Activated CD4-positive, alpha-beta memory T cell treated with anti-CD3 and anti-CD28 coated beads for 36 hours (primary cell): ENCODE measurements at regions not wholly inside any gene's neighbourhood (a gene's known extent, or its start where the extent isn't known, plus 50 kb on each side); places are given as distances from the start of the nearest gene placed in this dataset.
"Not testable (repeated sequence)": the region's sequence is repeated elsewhere in the genome, so short reads cannot be mapped to it uniquely, and the experiment has no call there.

Source experiments
- CTCF ChIA-PET: fragments of 350-600 bp; sonication (Branson Sonifier 250); formaldehyde crosslinking; loops from one replicate; lab custom pipeline; 2021; ENCODE audit warnings: antibody characterized with exemption, inconsistent platforms; lab: Charles Lee
- POLR2A ChIA-PET: fragments of 350-600 bp; sonication (Branson Sonifier 250); formaldehyde crosslinking; loops from one replicate; lab custom pipeline; 2021; ENCODE audit warnings: antibody characterized with exemption; lab: Charles Lee
- DNase-seq: peaks from one replicate; pipeline ENCODE4 v3.0.0-alpha.2; 2020
- H3K27ac Mint-ChIP-seq: one replicate; pipeline ENCODE4 v1.8.0; 2021; ENCODE audit warnings: mixed read lengths
- H3K27me3 Mint-ChIP-seq: one replicate; pipeline ENCODE4 v1.8.0; 2021; ENCODE audit warnings: mixed read lengths
- H3K36me3 Mint-ChIP-seq: one replicate; pipeline ENCODE4 v1.8.0; 2021; ENCODE audit warnings: mixed read lengths
- H3K4me1 Mint-ChIP-seq: one replicate; pipeline ENCODE4 v1.8.0; 2021; ENCODE audit warnings: low read depth, mixed read lengths
- H3K4me3 Mint-ChIP-seq: one replicate; pipeline ENCODE4 v1.8.0; 2021; ENCODE audit warnings: mild to moderate bottlenecking, mixed read lengths
- H3K9me3 Mint-ChIP-seq: one replicate; pipeline ENCODE4 v1.8.0; 2021; ENCODE audit warnings: mixed read lengths
- intact Hi-C: fragments of 100-400 bp; cut with micrococcal nuclease; formaldehyde crosslinking; loops from one replicate; pipeline ENCODE4 v1.15.1; 2023

DNA sequence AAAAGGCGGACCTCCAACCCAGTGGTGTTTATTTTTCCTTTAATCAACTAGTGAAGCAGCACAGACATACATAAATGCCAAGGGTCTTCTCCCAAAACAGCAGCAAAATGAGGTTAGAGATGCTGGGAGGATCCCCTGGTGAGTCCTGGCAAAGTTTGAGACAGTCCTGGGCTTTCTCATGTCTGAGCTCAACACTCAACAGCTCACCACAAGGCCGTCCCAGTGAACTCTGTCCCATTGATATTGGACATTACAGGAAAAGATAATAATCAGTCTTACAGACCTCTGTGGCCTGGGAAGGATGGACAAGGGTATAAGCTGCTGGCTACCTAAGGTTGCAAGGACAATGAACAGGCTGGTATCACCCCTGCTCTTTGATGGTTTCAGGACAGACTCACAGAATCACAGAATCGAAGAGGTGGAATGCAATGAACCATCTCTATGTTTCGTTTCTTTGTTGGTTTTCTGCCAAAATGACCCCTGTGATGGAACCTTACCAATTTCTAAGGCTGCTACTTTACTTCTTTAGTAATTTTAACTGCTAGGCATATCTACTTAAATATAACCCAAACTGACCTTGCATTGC, 551.8 kb downstream of the RAB28 start:
- H3K36me3 Mint-ChIP-seq: no peaks in the 10 kb centered on the region
- DNase-seq: no peak
- ChIA-PET POLR2A (no interaction called here), CTCF (no interaction called here)
- intact Hi-C loops: no loop called here
- no peak overlapping the region for H3K4me3 Mint-ChIP-seq
- no peaks in the 10 kb centered on the region for H3K27me3 Mint-ChIP-seq
- no peak overlapping the region for H3K27ac Mint-ChIP-seq
- H3K4me1 Mint-ChIP-seq: no peaks in the 10 kb centered on the region
- H3K9me3 Mint-ChIP-seq: no peaks in the 10 kb centered on the region

DNA sequence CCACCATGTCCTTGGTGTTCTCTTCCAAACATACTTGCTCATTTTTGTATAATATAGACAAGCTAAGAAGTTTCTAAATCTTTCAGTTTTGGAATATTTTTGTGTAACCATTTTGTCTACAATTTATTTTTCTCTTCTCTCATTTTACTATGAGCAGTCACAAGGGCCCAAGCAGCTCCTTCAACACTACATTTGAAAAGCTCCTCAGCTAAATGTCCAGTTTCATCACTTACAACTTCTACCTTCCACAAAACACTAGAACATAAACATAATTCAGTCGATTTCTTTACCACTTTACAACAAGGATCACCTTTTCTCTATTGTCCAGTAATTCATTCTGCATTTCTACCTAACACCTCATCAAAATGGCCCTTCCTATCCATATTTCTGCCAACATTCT, 554.4 kb downstream of the RAB28 start:
- Mint-ChIP-seq H3K4me3 (no peak overlapping the region), H3K27me3 (no peaks in the 10 kb centered on the region), H3K9me3 (no peaks in the 10 kb centered on the region), H3K4me1 (no peaks in the 10 kb centered on the region), H3K36me3 (no peaks in the 10 kb centered on the region), H3K27ac (no peak overlapping the region)
- DNase-seq: no peak
- CTCF ChIA-PET: no interaction called here
- intact Hi-C loops: no loop called here
- POLR2A ChIA-PET: no interaction called here

DNA sequence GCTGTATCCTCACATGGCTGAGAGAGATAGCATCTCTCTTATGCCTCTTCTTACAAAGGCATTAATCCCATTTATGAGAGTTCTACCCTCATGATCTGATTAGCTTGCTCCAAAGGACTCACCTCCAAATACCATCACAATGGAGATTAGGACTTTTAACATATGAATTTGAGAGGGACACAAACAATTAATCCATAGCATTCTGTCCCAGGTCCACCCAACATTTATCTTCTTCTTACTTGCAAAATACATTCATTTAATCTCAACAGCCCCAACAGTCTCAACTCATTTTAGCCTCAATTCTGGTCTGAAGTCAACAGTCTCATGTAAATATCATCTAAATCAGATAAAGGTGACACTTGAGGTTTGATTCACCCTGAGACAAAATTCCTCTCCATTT, 555.4 kb downstream of the RAB28 start:
- H3K4me1 Mint-ChIP-seq: no peaks in the 10 kb centered on the region
- CTCF ChIA-PET: no interaction called here

DNA sequence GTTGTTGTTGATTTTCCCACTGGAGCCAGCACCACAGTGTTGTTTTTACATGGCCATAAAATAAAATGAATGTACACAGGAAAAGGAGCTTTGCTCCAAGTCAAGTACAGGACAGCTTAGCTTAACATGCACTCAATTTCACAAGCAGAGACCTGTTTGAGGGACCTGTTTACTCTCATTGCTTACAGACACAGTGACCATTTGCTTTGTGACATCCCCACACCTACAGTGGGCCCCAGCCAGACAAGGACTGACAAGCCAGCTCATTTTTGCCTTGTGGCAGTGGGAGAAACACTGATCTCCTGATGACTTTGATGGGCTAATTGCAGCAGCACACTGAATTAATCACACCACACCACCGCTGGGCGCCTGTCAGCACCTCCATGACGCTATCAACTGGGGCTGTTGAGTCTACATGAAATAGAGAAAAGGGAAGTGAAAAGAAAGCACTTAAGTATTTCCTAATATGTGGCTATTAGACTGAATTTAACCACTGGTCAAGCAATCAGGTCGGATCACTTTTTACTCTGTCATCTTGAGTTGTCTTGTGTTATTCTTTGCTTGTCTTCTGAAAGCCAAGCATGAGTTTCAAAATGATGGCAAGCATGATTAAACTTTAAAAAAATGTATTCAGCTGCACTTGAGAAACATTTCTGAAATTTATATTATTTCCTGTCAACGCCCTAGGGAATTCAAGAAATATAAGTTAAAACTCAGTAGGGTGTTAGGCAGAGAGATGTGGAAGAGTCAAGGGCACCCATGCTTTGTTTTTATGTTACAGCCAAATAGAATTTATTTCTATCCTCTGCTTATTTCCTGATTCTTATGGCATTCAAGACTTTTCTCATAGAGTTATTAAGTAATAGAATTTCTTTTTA, 557.7 kb downstream of the RAB28 start:
- no peaks in the 10 kb centered on the region for H3K27me3 Mint-ChIP-seq
- no peak overlapping the region for H3K27ac Mint-ChIP-seq
- no peaks in the 10 kb centered on the region for H3K9me3 Mint-ChIP-seq
- DNase-seq: no peak
- no peaks in the 10 kb centered on the region for H3K4me1 Mint-ChIP-seq
- no peak overlapping the region for H3K4me3 Mint-ChIP-seq
- CTCF ChIA-PET: no interaction called here
- intact Hi-C loops: no loop called here
- H3K36me3 Mint-ChIP-seq: no peaks in the 10 kb centered on the region
- POLR2A ChIA-PET: no interaction called here

More for the DNA sequence above, 555.4 kb downstream of the RAB28 start:
- Mint-ChIP-seq H3K27ac (no peak overlapping the region), H3K9me3 (no peaks in the 10 kb centered on the region), H3K27me3 (no peaks in the 10 kb centered on the region), H3K36me3 (no peaks in the 10 kb centered on the region), H3K4me3 (no peak overlapping the region)
- no peak for DNase-seq
- intact Hi-C loops: no loop called here
- POLR2A ChIA-PET: no interaction called here

DNA sequence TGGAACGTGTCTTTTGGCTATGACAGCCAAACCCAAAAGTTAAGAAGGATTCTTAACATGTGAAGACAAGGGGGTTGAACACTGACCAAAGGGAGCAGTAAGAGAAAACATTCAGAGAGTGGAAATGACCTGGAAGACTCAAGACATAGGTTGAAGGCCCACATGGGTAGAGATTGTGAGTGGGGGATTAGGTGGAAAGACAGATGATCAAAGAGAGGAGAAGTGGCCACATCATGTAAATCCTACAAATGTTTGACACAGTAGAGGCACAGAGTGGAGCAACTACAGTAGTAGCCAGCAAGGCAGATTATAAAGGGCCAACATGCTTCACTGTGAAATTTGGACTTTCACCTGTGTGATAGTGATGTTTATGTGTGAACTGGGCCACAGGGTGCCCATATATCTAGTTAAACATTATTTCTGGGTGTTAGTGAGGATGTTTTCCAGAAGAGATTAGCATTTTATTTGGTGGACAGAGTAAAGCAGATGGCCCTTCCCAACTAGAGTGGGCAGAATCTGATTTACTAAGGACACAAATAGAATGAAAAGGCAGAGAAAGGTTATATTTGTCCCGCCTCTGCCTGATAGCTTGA, 559.3 kb downstream of the RAB28 start:
- DNase-seq: no peak
- no peaks in the 10 kb centered on the region for H3K4me1 Mint-ChIP-seq
- H3K36me3 Mint-ChIP-seq: no peaks in the 10 kb centered on the region
- ChIA-PET CTCF (no interaction called here), POLR2A (no interaction called here)
- H3K9me3 Mint-ChIP-seq: no peaks in the 10 kb centered on the region
- no peak overlapping the region for H3K27ac Mint-ChIP-seq
- H3K4me3 Mint-ChIP-seq: no peak overlapping the region
- H3K27me3 Mint-ChIP-seq: no peaks in the 10 kb centered on the region
- intact Hi-C loops: no loop called here

DNA sequence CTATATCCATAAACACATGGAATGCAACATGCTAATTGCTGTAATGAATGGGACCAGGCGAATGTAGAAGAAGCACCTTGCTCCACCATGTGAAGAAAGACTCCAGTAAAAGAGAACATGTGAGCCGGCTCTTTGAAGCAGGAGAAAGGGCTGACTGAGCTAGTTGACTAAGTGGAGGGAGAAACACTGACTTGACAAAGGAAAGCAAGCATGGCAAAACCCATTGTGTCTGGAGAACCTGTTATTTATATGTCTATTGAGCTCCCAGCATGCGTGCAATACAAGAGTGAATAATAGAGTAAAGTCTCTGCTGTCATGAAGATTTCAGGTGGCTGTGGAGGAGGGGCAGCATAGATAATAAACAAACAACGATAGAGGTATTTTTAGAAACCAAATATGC, 559.9 kb downstream of the RAB28 start:
- Mint-ChIP-seq H3K36me3 (no peaks in the 10 kb centered on the region), H3K9me3 (no peaks in the 10 kb centered on the region), H3K4me3 (no peak overlapping the region), H3K4me1 (no peaks in the 10 kb centered on the region), H3K27me3 (no peaks in the 10 kb centered on the region), H3K27ac (no peak overlapping the region)
- POLR2A ChIA-PET: no interaction called here
- CTCF ChIA-PET: no interaction called here
- intact Hi-C loops: no loop called here
- no peak for DNase-seq

DNA sequence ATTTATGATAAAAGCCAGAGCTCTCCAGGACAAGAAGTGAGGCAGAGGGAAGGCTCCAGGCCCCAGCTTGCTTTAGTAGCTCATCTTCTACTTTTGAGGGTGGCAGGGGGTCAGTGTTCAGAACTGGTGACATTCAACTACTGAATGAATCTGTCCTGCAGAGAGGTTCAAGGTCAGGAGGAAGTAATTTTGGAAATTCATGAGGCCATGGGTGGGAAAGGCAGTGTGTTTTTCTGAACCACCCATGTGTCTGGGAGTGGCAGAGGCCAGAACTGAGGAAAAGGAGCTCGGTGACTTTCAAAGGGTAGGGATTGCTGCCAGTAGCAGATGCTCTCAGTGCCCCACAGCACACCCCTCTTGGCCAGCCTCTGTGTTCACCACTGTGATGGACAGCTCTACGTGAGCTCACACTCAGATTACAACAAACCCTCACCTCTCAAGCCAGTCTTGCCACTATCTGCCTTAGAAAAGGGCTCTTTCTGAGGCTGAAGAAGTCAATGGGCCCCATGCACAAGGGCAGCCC, 571.2 kb downstream of the RAB28 start:
- Mint-ChIP-seq H3K4me3 (no peak overlapping the region), H3K27ac (no peak overlapping the region), H3K9me3 (peaks cover 20% of the 10 kb centered on the region), H3K27me3 (no peaks in the 10 kb centered on the region), H3K36me3 (no peaks in the 10 kb centered on the region), H3K4me1 (no peaks in the 10 kb centered on the region)
- no peak for DNase-seq
- ChIA-PET CTCF (no interaction called here), POLR2A (no interaction called here)
- intact Hi-C loops: no loop called here

DNA sequence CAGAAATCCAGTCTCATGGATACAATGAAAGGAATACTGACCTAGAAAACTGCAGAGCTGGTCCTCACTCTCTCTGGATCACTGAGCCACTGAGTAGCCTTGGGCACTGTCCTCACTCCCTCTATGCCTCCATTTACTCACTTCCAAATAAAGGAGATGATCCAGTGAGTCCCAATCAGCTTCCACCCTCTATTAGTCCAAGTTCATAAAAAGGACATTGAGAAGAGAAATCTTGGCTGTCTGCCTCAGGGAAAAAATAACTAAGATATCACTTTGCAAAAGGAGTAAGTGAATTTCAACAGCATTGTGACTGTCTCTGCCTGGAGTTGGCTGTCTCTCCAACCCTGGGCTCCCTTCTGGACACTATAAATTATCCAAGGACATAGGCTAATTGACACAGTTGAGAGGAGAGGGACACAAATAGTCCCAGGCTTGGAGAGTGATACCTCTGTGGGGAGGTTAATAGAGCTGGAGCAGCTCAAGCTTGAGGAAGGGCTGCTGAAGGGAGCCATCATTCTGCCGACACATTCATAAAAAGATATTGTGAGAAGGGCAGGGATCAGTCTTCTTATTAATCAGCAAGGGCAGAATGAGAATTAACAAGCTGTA, 572.3 kb downstream of the RAB28 start:
- no peaks in the 10 kb centered on the region for H3K4me1 Mint-ChIP-seq
- peaks cover 20% of the 10 kb centered on the region for H3K9me3 Mint-ChIP-seq

DNA sequence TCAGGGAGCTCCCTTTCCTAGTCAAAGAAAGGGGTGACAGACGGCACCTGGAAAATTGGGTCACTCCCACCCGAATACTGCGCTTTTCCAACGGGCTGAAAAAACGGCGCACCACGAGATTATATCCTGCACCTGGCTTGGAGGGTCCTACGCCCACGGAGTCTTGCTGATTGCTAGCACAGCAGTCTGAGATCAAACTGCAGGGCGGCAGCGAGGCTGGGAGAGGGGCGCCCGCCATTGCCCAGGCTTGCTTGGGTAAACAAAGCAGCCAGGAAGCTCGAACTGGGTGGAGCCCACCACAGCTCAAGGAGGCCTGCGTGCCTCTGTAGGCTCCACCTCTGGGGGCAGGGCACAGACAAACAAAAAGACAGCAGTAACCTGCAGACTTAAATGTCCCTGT, 580.5 kb downstream of the RAB28 start:
- H3K9me3 Mint-ChIP-seq, H3K27me3 Mint-ChIP-seq, POLR2A ChIA-PET, intact Hi-C loops, H3K36me3 Mint-ChIP-seq, CTCF ChIA-PET, H3K27ac Mint-ChIP-seq, DNase-seq, H3K4me3 Mint-ChIP-seq, H3K4me1 Mint-ChIP-seq: not testable (repeated sequence)

More for the DNA sequence above, 572.3 kb downstream of the RAB28 start:
- intact Hi-C loops: no loop called here
- no peak for DNase-seq
- H3K36me3 Mint-ChIP-seq: no peaks in the 10 kb centered on the region
- ChIA-PET POLR2A (no interaction called here), CTCF (no interaction called here)
- no peak overlapping the region for H3K27ac Mint-ChIP-seq
- no peak overlapping the region for H3K4me3 Mint-ChIP-seq
- no peaks in the 10 kb centered on the region for H3K27me3 Mint-ChIP-seq

DNA sequence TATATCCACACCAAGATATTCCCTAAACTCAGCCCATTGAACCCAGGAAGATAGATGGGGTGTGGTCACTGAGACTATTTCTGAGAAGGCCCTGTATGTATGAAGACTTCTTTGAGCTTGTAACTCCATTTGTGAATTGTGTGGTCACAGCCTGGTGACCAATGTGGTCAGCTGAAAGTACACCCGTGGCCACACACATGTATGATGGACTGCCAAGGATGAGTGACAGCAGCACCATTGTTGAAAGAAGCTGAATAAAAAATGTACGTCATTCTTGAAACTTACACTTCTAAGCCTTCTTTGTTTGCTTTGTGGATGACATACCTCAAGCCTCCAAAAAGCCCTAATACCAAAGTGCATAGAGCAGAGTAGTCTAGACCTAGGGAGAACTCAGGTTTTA, 581.4 kb downstream of the RAB28 start:
- ChIA-PET POLR2A (no interaction called here), CTCF (no interaction called here)
- H3K4me1 Mint-ChIP-seq: no peaks in the 10 kb centered on the region
- peaks cover 2% of the 10 kb centered on the region for H3K9me3 Mint-ChIP-seq
- H3K27me3 Mint-ChIP-seq: no peaks in the 10 kb centered on the region
- H3K27ac Mint-ChIP-seq: no peak overlapping the region
- no peaks in the 10 kb centered on the region for H3K36me3 Mint-ChIP-seq
- no peak overlapping the region for H3K4me3 Mint-ChIP-seq
- DNase-seq: no peak
- intact Hi-C loops: no loop called here

DNA sequence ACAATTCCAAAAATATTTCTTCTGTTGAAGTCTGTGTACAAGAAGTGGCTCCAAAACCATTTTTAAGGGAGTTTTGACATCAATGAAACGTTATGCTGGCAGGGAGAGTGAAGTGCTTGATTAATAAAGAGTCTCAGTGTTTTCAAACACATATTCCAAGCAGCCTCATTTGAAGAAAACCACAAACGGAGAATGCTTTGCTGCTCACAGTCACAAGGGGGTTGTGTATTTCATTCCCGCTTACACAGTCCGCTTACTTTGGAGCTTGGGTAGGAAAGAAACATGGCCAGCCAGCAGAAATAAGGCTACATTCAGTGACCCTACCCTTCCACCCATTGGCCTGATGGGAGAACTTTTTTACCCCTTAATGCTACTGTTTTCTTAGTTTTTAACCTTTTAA, 586.2 kb downstream of the RAB28 start:
- ChIA-PET CTCF (no interaction called here), POLR2A (no interaction called here)
- no peak overlapping the region for H3K27ac Mint-ChIP-seq
- no peaks in the 10 kb centered on the region for H3K9me3 Mint-ChIP-seq
- intact Hi-C loops: no loop called here
- H3K4me1 Mint-ChIP-seq: no peaks in the 10 kb centered on the region
- H3K36me3 Mint-ChIP-seq: no peaks in the 10 kb centered on the region
- H3K27me3 Mint-ChIP-seq: no peaks in the 10 kb centered on the region
- no peak overlapping the region for H3K4me3 Mint-ChIP-seq
- no peak for DNase-seq

DNA sequence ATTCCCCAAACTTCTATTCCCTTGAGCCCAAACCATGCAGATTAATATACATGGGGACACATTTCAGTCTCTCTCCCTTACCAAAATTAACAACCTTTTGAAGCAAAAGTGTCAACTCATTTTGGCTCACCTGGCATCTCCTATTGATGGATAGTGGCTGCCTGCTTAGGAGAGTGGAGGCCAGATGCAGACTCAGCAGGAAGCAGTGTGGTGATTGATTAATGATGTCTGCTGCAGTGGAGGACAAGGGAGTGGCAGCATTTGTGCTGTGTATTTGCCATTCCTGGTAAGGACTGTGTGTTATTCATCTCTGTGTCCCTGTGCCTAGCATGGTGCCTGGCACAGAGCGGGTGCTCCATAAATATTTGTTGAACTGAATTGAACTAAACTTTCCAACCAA, 590.1 kb downstream of the RAB28 start:
- ChIA-PET POLR2A (no interaction called here), CTCF (no interaction called here)
- Mint-ChIP-seq H3K27me3 (no peaks in the 10 kb centered on the region), H3K4me1 (no peaks in the 10 kb centered on the region), H3K36me3 (no peaks in the 10 kb centered on the region), H3K9me3 (no peaks in the 10 kb centered on the region), H3K27ac (no peak overlapping the region), H3K4me3 (no peak overlapping the region)
- DNase-seq: no peak
- intact Hi-C loops: no loop called here
